NCI-H1694 (cell line): ENCODE measurements at regions not wholly inside any gene's neighbourhood (a gene's known extent, or its start where the extent isn't known, plus 50 kb on each side); places are given as distances from the start of the nearest gene placed in this dataset.
"Not testable (repeated sequence)": the region's sequence is repeated elsewhere in the genome, so short reads cannot be mapped to it uniquely, and the experiment has no call there.

ENCODE experiments used
- DNase-seq: peaks from one replicate; lab custom pipeline; 2025; lab: John Stamatoyannopoulos, UW

DNA sequence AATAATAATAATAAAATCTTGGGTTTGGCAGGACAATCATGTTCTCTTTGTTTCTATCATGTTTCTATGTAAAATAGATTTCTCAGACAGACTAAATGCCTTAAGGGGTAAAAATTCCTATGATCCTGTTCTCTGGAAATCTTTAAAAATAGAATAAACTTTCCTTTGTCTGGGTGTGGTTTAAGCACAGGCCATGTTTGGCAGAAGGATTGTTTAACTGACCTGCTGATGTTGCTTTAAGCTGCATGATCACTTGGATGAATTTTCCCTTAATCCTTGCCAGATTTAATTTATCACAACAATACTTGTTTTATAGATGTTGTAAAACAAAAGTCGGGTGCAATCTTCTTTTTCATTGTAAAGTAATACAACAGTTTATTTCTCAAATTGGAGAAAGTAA lies 341.7 kb upstream of the FAT1 start:
- no peak for DNase-seq

DNA sequence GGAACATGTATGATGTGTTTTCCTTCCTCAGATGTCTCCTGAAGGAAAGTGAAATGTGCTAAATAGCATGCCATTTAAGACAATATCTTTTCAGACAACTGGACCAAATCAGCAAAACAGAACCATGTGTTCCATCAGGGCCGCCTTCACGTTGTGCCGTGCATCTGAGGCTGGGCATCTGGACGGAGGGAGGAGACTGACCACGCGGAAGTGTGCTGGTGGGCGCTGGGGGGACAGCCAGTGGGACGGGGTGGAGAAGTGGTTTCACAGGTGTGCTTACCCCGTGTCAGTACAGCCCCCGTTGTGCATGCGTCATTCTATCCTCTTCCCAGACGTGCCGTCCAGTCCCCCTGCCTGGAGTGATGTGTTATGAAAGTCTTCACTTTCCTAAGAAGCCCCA lies 342.1 kb upstream of the FAT1 start:
- no peak for DNase-seq

DNA sequence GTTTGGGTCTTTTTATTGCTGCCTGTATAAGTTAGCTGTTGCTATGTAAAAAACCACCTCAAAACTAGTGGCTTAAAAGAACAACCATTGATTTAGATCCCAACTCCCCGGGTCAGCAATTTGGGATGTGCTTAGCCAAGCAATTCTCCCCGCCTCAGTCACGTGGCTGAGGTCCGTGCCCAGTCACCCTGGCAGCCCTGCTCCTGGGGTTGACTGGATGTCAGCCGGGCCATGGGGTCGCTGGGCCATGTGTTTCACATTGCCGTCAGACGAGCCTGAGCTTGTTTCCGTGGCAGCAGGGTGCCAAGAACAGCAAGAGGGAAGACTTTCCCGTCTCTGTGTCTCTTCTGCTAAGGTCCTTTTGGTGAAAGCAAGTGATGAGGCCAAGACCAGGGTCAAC lies 345.7 kb upstream of the FAT1 start:
- DNase-seq, result no peak

DNA sequence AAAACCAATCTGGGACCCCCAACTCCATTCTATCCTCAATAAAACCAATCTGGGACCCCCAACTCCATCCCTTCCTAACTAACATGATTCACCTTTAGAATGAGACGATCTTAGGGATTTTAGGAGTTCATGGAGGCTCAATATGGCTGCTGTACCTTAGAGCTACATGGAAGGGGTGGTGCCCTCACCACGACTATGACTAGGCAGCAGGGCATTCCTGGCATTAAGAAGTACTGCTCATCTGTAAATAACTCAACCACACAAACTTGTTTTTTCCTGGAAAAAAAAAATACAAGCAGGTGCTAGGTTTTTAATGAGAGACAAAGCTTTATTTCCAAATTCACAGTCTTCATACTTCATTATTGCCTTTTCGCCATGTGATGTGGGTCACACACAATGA lies 346.5 kb upstream of the FAT1 start:
- DNase-seq, result no peak

DNA sequence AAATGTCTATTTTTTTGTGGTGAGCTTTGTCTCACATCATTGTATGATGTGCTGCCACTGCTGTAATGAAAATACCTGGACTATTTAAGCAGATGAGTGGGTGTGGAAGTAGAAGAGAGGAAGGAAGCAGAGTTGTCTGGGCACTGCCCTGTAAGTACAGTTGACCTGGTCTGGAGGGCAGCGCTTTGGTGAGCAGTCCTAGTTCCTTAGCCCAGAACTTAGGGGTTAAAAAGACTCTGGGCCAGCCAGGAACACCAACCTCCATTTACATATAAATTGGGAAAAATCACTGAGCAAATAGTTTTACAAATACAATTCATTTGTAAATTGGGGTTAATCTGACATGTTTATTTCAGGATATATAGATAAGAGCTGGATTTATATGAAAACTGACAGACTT lies 347.1 kb upstream of the FAT1 start:
- DNase-seq, result no peak

DNA sequence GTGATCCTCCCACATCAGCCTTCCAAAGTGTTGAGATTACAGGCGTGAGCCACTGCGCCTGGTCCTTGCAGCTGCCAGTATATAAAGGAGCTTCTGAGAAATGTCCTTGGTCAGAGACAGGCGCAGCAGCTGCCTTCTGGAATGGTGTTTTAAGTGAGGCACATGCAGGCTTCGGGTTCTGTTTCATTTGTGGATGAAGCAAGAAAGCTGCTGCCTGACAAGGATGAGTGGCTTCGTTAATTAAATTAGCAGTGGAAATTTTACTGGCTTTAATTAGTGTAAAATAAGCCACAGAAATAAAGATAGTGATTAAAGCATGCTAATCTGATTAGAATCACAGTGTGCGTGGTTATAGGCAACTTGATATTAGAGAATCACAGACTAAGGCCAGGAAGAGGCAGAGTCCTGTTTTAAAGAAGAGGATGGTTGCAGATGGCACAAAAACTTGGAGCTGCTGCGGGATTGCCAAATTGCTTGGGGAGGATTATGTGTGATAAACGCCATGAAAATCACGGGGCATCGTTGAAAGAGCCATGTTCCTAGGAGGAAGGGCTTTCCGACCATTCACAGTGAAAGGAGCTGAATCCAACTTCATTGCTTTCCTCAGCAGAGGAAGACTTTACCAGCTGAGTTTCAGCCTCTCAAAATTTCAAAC lies 348.4 kb upstream of the FAT1 start:
- no peak for DNase-seq

DNA sequence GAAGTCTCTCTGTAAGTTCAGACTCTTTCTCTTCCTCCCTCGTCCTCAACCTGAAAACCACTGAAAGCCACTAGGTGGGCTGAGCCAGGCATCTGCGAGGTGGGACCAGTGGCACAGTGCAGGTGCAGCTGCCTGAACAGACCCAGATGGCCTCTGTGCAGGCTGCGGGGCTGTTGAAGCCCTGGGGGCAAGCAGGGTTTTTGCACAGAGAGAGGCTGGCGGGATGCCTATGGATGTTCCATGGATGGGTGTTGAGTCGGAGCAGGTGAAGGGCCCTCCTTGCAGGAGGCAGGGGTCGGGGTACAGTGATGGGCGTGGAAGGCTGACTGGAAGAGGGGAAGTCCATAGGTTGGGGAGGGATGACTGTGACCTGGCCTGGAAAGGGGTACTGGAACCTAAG lies 350.2 kb upstream of the FAT1 start:
- no peak for DNase-seq

DNA sequence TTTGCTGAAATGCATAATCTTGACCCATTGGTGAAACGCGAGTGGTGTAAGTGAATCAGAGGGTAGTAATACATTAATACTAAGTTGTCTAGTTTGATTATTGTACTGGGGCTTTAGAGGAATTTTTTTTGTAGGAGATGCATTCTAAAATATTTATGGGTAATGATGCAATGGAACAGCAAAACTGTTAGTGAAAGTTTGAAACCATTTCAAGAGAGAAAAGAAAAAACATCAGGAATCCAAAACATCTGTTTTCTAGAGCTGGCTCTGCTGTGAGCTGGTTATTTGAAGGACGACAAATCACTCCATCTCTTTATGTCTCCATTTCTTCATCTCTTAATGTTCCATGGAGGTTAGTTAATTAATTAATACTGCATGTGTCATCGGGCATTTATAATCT lies 351.9 kb upstream of the FAT1 start:
- DNase-seq, result no peak

DNA sequence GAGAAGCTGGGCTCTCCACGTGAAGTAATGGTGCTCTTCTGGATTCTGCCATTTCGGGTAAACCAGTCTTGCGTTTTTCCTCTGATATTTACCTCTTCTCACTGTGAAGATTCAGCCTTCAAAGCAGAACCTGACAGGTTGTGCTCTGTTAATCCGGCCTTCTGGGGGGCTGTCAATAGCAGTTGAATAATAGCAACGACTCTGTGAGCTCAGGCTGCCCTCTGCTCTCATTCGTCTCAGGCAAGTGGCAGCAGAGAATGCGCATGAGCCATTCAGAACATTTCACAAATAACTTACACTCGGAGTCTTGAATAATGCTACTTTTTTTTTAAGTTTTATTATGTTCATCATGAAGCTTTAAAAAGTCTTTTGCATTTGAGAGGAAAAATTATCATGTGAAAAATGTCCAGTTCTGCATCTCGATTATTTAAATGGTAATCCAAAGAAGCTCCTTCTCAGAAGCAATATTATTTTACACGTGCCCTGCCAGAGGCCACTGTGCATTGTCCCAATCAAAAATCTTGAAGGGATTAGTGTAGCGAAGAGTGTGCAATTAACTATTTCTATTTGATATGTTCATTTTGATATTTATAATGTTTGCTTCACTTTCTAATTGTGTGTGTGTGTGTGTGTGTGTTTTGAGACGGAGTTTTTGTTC lies 354.2 kb upstream of the FAT1 start:
- no peak for DNase-seq

DNA sequence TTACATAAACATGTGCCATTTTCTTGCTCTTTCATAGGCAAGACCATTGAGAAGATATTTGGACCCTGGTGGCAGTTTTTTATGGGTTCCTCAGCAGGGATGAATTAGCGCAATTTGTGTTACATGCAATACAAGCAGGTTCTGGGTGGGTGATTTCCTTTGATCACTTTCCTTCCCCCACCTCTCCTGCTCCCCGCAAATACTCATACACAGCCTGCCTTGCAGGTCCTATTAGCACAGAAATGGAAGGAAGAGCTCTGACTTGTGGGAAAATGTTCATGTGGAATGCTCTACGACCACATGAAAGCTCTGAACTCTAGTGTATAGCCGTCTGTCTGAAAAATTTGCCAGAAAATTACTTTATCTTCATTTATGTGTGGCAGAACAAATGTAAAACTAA lies 361.0 kb upstream of the FAT1 start:
- no peak for DNase-seq

DNA sequence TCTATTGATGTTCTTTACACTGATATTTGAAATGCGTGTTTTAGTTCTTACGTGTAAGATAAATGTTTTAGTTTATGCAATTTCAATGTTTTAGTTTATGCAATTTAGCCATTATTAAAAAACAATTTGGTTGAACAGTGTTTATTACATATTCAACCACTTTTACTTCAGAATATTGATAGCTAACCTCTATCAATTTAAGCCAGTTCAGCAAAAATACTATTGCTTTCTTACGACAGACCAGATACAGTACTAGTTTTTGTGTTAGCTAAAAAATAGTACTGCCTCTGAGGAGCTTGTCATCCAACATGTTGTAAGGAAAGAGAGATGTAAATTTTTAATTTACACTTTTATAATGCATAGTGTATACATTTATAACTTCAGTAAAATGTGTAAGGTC lies 361.7 kb upstream of the FAT1 start:
- DNase-seq, result no peak

DNA sequence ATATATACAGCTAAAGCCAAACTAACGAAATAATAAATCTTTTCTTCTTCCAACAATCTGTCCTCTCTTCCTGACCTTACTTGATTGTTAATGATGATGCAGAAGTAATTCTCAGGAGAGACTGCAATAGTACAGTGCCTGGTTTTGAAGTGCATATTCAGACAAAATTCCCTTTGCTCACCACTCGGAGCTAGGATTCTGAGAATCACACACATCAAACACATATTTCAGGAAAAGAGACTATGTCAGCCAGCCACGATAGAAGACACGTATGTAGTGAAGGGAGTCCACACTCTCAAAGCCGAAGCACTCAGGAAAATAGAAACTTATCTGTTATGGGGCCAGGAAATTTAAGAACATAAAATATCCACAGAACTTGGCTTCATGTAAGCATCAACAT lies 362.5 kb upstream of the FAT1 start:
- DNase-seq, result no peak

DNA sequence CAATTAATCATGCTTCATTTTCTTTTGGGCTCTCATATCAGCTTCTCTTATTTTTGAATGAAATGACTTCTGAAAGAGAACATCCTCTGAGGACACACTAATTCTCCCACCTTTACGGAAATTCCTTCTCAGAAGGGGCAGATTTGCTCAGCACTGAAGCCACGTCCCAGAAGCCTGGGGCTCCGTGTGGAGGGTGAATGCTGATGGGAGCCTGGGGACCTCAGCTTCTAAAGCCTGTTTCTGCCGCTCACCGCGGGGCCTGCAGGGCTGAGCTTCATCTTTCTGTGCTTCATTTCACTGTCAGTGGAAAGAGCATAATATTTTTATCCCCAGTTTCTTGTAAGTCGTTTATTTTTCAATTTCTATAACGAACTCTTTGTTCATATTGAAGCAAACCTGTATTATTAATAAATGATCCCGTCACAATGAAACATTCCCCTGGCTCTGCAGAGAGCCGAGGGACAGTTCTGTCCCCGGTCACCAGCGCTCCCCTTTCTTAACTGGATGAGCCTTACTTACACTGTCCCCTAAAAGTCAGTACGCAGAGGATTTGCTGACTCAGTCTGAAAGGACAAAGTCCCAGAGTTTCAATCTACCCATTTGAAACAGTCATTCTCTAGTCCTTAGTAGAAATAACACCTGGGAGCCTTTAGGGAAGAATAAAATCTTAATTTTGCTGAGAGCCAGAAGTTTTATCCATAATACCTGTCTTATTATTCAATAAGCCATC lies 364.6 kb upstream of the FAT1 start:
- DNase-seq, result no peak

DNA sequence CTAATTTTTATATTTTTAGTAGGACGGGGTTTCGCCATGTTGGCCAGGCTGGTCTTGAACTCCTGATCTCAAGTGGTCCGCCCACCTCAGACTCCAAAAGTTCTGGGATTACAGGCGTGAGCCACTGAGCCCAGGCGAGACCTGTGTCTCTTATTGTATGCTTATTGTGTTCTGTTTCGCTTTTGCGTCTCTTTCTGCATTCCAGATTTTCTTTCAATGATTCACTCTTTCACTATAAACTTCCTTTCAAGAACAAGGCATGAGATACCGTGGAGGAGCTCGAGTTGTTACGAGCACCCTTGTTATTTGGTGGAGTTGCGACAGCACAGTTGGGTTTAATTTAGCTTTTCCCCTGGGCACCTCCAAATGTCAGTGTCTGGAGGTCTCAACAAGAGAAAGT lies 366.7 kb upstream of the FAT1 start:
- DNase-seq, result no peak

DNA sequence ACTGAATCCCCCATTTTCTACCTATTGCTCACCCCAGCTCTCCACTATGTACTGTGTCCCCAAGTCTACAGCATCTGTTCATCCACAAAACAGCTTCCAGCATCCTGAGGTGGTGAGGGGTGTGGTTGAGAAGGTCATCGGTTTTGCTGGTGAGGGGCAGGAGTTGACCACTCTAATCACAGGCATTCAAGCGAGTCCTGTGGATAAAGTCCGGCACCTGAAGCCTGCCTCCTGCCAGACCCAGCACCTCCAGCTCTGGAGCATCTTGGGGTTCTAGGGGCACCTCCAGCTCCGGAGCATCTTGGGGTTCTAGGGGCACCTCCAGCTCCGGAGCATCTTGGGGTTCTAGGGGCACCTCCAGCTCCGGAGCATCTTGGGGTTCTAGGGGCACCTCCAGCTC lies 367.2 kb upstream of the FAT1 start:
- DNase-seq, result not testable (repeated sequence)

DNA sequence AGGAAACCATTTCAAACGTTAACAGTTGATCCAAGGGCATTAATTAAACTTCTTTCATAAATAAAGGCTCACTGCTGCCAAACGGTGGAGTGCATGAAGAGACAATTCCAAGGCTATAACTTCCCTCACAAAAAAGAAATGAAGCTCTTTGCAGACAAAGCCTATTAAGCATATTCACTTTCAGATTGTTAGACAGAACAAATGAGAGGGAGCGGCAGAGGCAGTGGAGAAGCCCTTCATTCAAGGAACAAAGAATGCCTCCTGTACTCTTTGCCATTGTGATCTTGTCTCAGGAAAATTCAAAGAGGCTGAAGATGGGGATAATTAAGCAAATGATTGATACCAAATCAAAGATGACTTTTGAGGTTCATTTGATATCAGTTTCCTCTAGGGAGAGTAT lies 370.5 kb upstream of the FAT1 start:
- no peak for DNase-seq

DNA sequence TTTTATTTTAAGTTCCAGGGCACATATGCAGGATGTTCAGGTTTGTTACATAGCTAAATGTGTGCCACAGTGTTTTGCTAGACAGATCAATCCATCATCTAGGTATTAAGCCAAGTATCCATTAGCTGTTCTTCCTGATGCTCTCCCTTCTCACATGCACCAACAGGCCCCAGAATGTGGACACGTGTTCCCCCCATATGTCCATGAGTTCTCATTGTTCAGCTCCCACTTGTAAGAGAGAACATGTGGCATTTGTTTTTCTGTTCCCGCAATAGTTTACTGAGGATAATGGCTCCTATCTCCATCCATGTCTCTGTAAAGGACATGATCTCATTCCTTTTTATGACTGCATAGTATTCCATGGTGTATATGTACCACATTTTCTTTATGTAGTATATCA lies 374.8 kb upstream of the FAT1 start:
- DNase-seq, result no peak

DNA sequence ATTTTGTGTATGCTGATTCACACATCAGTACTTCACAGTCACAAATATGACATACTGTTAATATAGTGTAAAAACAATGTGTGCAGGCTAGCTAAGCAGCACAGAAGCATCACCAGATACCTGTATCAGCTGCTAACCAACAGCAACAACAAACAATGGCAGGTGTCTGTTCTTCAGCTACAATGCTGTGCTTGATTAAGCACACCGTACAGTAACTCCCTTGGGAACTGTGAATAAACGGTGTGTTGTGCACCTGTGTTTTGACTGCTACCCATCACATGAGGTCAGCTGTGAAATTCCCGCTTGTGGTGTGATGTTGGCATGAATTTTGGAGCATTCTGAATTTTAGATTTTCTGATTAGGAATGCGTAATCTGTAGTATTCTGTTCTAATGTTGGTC lies 379.7 kb upstream of the FAT1 start:
- DNase-seq, result no peak

DNA sequence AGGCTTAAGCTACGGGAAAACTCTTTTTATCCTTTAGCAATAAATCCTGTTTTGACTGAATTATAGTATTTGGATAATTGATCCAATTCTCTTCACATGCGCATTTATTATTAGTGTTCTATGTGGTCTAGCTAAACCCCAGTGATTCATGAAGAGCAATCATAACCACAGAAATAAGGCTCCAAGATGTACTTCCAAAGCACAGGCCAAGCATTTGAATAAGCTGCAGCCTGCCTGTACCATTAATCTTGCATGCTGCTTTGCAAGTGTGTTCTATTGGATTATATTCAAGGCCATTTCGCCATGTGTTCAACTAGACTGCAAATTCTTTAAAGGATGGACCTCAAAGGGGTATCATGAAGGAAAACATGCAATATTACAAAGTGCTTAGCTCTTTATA lies 385.2 kb upstream of the FAT1 start:
- DNase-seq, result no peak

DNA sequence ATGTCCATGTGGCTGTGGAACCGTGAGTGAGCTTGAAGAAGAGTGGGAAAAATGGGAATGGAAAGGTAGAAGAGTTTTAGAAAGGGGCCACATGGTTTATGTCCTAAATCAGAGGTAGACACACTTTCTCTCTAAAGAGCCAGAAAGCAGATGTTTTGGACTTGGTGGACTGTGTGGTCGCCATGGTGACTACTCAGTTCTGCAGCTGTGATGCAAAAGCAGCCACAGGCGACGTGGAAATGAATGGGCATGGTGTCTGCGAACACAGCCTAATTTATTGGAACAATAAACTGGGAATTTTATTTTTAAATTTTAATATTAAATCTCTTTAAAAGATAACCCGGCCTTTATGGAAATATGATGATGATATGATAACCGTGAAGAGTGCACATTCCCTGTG lies 386.0 kb upstream of the FAT1 start:
- no peak for DNase-seq

DNA sequence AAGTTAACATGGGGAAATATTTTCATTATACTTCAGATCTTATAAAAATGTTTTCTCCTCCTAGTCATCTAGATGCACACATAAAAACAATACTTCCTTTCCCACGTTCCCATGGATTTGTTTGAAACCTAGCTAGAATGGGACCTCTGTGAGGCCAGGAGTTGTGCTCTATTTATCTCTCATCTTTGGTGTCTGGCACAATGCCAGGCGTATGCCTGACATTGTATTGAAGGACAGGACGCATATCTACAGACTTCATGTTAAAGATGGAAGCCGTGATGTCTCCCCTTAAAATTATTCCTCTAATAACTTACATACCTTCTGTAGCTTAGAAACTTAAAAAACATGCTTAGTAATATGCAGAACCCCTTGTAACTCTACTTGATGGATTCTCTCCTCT lies 394.5 kb upstream of the FAT1 start:
- no peak for DNase-seq

DNA sequence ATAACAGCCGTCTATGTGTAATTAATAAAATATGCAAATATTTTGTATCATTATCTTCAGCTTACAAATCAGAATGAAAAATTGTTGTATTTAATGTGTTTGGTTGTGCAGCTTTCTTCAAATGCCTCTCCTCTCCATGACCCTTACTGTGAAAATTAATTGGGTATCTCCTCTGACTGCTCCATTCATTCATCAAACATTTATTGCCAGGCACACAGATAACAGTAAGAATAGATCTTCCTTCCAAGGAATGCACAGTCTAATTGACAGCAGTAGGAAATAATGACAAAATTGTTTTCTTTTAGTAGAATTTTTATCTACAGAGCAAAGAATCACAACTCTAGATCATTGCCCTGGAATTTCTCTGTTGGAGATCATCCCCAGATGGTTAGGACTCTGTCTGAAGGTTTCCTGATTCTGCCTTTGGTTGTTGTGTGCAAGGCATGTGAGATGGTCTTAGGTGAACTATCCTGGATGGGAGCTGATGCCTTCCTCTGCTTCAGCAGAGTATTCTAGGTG lies 395.0 kb upstream of the FAT1 start:
- DNase-seq, result no peak

DNA sequence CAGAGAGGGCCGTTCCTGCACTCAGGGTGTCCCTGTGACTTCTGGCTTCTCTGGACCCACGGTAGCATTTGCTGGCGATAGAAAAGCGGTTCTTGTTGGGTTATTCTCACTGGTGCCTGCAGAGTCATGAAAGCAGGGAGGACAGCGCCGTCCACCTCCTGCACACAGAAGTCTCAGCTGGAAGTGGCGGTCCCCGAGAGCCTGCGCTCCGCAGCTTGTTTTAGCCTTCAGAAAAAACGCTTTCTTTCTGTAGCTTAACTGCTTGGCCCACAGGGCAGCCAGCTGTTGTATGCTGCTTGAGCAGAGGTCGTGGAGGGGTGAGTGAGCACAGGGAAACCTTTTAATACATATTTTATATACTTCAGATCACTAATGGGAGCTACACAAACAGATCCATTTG lies 400.7 kb upstream of the FAT1 start:
- DNase-seq, result no peak
